PFSK-1 (cell line): ENCODE measurements at regions not wholly inside any gene's neighbourhood (a gene's known extent, or its start where the extent isn't known, plus 50 kb on each side); places are given as distances from the start of the nearest gene placed in this dataset.

ENCODE experiments used
- POLR2AphosphoS5 ChIP-seq: IDR thresholded peaks from 2 replicates; pipeline ENCODE4 v1.6.1; 2012; ENCODE audit warnings: low read depth, mild to moderate bottlenecking, control low read depth, low read length, moderate library complexity
- SIN3A ChIP-seq: IDR thresholded peaks from 2 replicates; pipeline ENCODE4 v1.6.1; 2012; ENCODE audit warnings: mild to moderate bottlenecking, low read length, moderate library complexity, borderline replicate concordance; ENCODE audit not compliant: insufficient read depth
- TAF1 ChIP-seq: IDR thresholded peaks from 2 replicates; pipeline ENCODE4 v1.6.1; 2012; ENCODE audit warnings: low read length, control low read depth, borderline replicate concordance; ENCODE audit not compliant: insufficient read depth
- TF ChIP-seq, protein P1 (sequence below), 2 experiments: IDR thresholded peaks; 2 replicates each; pipeline versions ENCODE4 v1.6.1 to v1.8.0; 2011 to 2012; ENCODE audit warnings: low read depth in 2 of 2, low read length in 2 of 2, control low read depth in 1 of 2, inconsistent platforms in 1 of 2, mild to moderate bottlenecking in 1 of 2, moderate library complexity in 1 of 2; ENCODE audit not compliant: insufficient read depth in 1 of 2

DNA sequence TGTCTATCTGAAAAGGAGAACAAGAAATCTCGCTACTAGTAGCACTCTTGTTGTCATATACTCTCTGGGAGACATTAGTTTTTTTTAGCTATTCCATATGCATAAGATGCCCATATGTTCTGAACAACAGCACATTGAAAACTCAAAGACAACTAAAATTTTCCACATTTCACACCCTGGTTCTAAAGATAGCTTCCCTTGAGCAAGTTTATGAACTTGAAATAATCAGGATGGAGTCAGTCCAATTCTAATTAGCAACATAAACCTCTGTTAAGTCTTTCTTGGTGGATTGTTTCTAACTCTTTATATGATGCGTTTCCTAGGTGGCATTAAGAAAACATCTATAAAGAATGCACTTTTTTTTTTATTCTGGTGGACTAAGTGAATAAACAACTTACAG lies 1095.3 kb downstream of the GRM8 start:
- no peak for TF ChIP-seq SIN3A
- TF ChIP-seq TAF1: no peak
- no peak for TF ChIP-seq POLR2AphosphoS5
- TF ChIP-seq, protein P1, sequence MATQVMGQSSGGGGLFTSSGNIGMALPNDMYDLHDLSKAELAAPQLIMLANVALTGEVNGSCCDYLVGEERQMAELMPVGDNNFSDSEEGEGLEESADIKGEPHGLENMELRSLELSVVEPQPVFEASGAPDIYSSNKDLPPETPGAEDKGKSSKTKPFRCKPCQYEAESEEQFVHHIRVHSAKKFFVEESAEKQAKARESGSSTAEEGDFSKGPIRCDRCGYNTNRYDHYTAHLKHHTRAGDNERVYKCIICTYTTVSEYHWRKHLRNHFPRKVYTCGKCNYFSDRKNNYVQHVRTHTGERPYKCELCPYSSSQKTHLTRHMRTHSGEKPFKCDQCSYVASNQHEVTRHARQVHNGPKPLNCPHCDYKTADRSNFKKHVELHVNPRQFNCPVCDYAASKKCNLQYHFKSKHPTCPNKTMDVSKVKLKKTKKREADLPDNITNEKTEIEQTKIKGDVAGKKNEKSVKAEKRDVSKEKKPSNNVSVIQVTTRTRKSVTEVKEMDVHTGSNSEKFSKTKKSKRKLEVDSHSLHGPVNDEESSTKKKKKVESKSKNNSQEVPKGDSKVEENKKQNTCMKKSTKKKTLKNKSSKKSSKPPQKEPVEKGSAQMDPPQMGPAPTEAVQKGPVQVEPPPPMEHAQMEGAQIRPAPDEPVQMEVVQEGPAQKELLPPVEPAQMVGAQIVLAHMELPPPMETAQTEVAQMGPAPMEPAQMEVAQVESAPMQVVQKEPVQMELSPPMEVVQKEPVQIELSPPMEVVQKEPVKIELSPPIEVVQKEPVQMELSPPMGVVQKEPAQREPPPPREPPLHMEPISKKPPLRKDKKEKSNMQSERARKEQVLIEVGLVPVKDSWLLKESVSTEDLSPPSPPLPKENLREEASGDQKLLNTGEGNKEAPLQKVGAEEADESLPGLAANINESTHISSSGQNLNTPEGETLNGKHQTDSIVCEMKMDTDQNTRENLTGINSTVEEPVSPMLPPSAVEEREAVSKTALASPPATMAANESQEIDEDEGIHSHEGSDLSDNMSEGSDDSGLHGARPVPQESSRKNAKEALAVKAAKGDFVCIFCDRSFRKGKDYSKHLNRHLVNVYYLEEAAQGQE (IDR thresholded peaks at IDR 0.05; ENCODE audit: insufficient read depth in 1 of 2, low read depth in 2 of 2, low read length in 2 of 2): no peak
